ENCODE measurements at regions not wholly inside any gene's neighbourhood (a gene's known extent, or its start where the extent isn't known, plus 50 kb on each side); places are given as distances from the start of the nearest gene placed in this dataset.

GRCh38 chr19:32197896-32198882 lies 147.2 kb upstream of the ZNF507 start:
- TF ChIP-seq ZNF274 (IDR thresholded peaks at IDR 0.05; ENCODE audit: low read depth, low read length) = no peak
- no peak for TF ChIP-seq YY1 (IDR thresholded peaks at IDR 0.05; ENCODE audit: insufficient read depth, insufficient read length)
